Type B pancreatic cell (in vitro differentiated cells): ENCODE measurements at regions not wholly inside any gene's neighbourhood (a gene's known extent, or its start where the extent isn't known, plus 50 kb on each side); places are given as distances from the start of the nearest gene placed in this dataset.

ENCODE experiments used
- DNase-seq: peaks from one replicate; pipeline ENCODE4 v3.0.0; 2021; ENCODE audit warnings: mixed read lengths; ENCODE audit not compliant: unreplicated experiment; ENCODE audit errors: extremely low spot score
- H3K27ac Mint-ChIP-seq: 2 replicates; pipeline ENCODE4 v1.8.0; 2021; ENCODE audit warnings: mild to moderate bottlenecking, mixed read lengths
- H3K27me3 Mint-ChIP-seq: 2 replicates; pipeline ENCODE4 v1.8.0; 2021; ENCODE audit warnings: mixed read lengths
- H3K36me3 Mint-ChIP-seq: 2 replicates; pipeline ENCODE4 v1.8.0; 2021; ENCODE audit warnings: mixed read lengths
- H3K4me1 Mint-ChIP-seq: one replicate; pipeline ENCODE4 v1.8.0; 2021; ENCODE audit warnings: mixed read lengths; ENCODE audit not compliant: unreplicated experiment
- H3K4me3 Mint-ChIP-seq: 2 replicates; pipeline ENCODE4 v1.8.0; 2021; ENCODE audit warnings: mild to moderate bottlenecking, mixed read lengths
- H3K9me3 Mint-ChIP-seq: 2 replicates; pipeline ENCODE4 v1.8.0; 2021; ENCODE audit warnings: mixed read lengths
- CTCF ChIP-seq: fragments of 200-600 bp; sonication (generic); conservative IDR thresholded peaks from 2 replicates; pipeline ENCODE4 v1.5.0; 2021; ENCODE audit warnings: antibody characterized with exemption, mild to moderate bottlenecking

GRCh38 chr14:49019467-49020115, 566.6 kb downstream of the RPS29 start:
- TF ChIP-seq CTCF = no peak
- H3K27me3 Mint-ChIP-seq = peaks cover 12% of the 10 kb centered on the region
- H3K4me3 Mint-ChIP-seq = no peak overlapping the region
- no peak for DNase-seq
- H3K4me1 Mint-ChIP-seq = no peaks in the 10 kb centered on the region
- no peaks in the 10 kb centered on the region for H3K36me3 Mint-ChIP-seq
- H3K9me3 Mint-ChIP-seq = no peaks in the 10 kb centered on the region
- no peak overlapping the region for H3K27ac Mint-ChIP-seq

GRCh38 chr14:49017447-49017846, 568.7 kb downstream of the RPS29 start:
- Mint-ChIP-seq H3K4me3 (no peak overlapping the region), H3K27ac (no peak overlapping the region), H3K4me1 (no peaks in the 10 kb centered on the region), H3K27me3 (peaks cover 12% of the 10 kb centered on the region), H3K9me3 (no peaks in the 10 kb centered on the region), H3K36me3 (no peaks in the 10 kb centered on the region)
- TF ChIP-seq CTCF = no peak
- no peak for DNase-seq

- Mint-ChIP-seq H3K27ac (no peak overlapping the region), H3K4me1 (no peaks in the 10 kb centered on the region), H3K9me3 (no peaks in the 10 kb centered on the region), H3K4me3 (no peak overlapping the region), H3K27me3 (peaks cover 12% of the 10 kb centered on the region), H3K36me3 (no peaks in the 10 kb centered on the region)
- no peak for TF ChIP-seq CTCF
- no peak for DNase-seq
These were observed 569.8 kb downstream of the RPS29 start for GRCh38 chr14:49016381-49016780.

GRCh38 chr14:49014476-49014875, 571.7 kb downstream of the RPS29 start:
- H3K27me3 Mint-ChIP-seq = peaks cover 9% of the 10 kb centered on the region
- TF ChIP-seq CTCF = no peak
- no peak overlapping the region for H3K27ac Mint-ChIP-seq
- H3K4me3 Mint-ChIP-seq = no peak overlapping the region
- H3K4me1 Mint-ChIP-seq = no peaks in the 10 kb centered on the region
- H3K36me3 Mint-ChIP-seq = no peaks in the 10 kb centered on the region
- no peak for DNase-seq
- H3K9me3 Mint-ChIP-seq = no peaks in the 10 kb centered on the region

- no peak for DNase-seq
- no peaks in the 10 kb centered on the region for H3K36me3 Mint-ChIP-seq
- H3K4me1 Mint-ChIP-seq = no peaks in the 10 kb centered on the region
- H3K9me3 Mint-ChIP-seq = no peaks in the 10 kb centered on the region
- no peak overlapping the region for H3K27ac Mint-ChIP-seq
- H3K4me3 Mint-ChIP-seq = no peak overlapping the region
- peaks cover 12% of the 10 kb centered on the region for H3K27me3 Mint-ChIP-seq
- no peak for TF ChIP-seq CTCF
These were observed 577.8 kb downstream of the RPS29 start for GRCh38 chr14:49008363-49008762.

GRCh38 chr14:48991141-48991540, 595.0 kb downstream of the RPS29 start:
- DNase-seq = no peak
- Mint-ChIP-seq H3K4me3 (no peak overlapping the region), H3K9me3 (no peaks in the 10 kb centered on the region), H3K4me1 (no peaks in the 10 kb centered on the region), H3K36me3 (no peaks in the 10 kb centered on the region), H3K27me3 (no peaks in the 10 kb centered on the region), H3K27ac (no peak overlapping the region)
- TF ChIP-seq CTCF = no peak
